Neural progenitor cell (in vitro differentiated cells): ENCODE measurements at regions not wholly inside any gene's neighbourhood (a gene's known extent, or its start where the extent isn't known, plus 50 kb on each side); places are given as distances from the start of the nearest gene placed in this dataset.

Experiments used
- DNase-seq: peaks from one replicate; pipeline ENCODE4 v3.0.0-alpha.2; 2016; ENCODE audit warnings: low spot score
- H2AFZ ChIP-seq: fragments of 200-600 bp; sonication (generic); replicated peaks from 2 replicates; pipeline ENCODE4 v1.6.1; 2016; ENCODE audit warnings: antibody characterized with exemption
- H3F3A ChIP-seq: fragments of 200-600 bp; sonication (generic); 2 replicates; pipeline ENCODE4 v1.6.1; 2016; ENCODE audit warnings: antibody characterized with exemption, low read depth
- H3K27ac ChIP-seq: fragments of 200-600 bp; sonication (generic); 2 replicates; pipeline ENCODE4 v1.5.1; 2016; ENCODE audit warnings: mild to moderate bottlenecking
- H3K27me3 ChIP-seq: fragments of 200-600 bp; sonication (generic); 2 replicates; pipeline ENCODE4 v1.6.1; 2016; ENCODE audit warnings: mild to moderate bottlenecking, moderate library complexity
- H3K36me3 ChIP-seq: fragments of 200-600 bp; sonication (generic); 2 replicates; pipeline ENCODE4 v1.5.1; 2016
- H3K4me1 ChIP-seq: fragments of 200-600 bp; sonication (generic); 2 replicates; pipeline ENCODE4 v1.6.1; 2016; ENCODE audit warnings: mixed run types
- H3K4me2 ChIP-seq: fragments of 200-600 bp; sonication (generic); 2 replicates; pipeline ENCODE4 v1.6.1; 2016
- H3K4me3 ChIP-seq: fragments of 200-600 bp; sonication (generic); 2 replicates; pipeline ENCODE4 v1.5.1; 2016
- H3K79me2 ChIP-seq: fragments of 200-600 bp; sonication (generic); 2 replicates; pipeline ENCODE4 v1.6.1; 2016; ENCODE audit warnings: low read depth
- H3K9ac ChIP-seq: fragments of 200-600 bp; sonication (generic); 2 replicates; pipeline ENCODE4 v1.6.1; 2016
- H3K9me3 ChIP-seq: fragments of 200-600 bp; sonication (generic); 2 replicates; pipeline ENCODE4 v1.5.1; 2016; ENCODE audit warnings: low read depth
- H4K20me1 ChIP-seq: fragments of 200-600 bp; sonication (generic); 2 replicates; pipeline ENCODE4 v1.6.1; 2016; ENCODE audit warnings: low read depth
- H3K27ac Mint-ChIP-seq: 3 replicates; pipeline ENCODE4 v1.8.0; 2021; ENCODE audit warnings: mixed read lengths
- H3K27me3 Mint-ChIP-seq: 2 replicates; pipeline ENCODE4 v1.8.0; 2022; ENCODE audit warnings: low read depth, mild to moderate bottlenecking, inconsistent platforms, moderate library complexity, mixed read lengths; ENCODE audit not compliant: insufficient read depth
- H3K36me3 Mint-ChIP-seq: 3 replicates; pipeline ENCODE4 v1.8.0; 2021; ENCODE audit warnings: mixed read lengths
- H3K4me1 Mint-ChIP-seq: 3 replicates; pipeline ENCODE4 v1.8.0; 2021; ENCODE audit warnings: mixed read lengths
- H3K4me3 Mint-ChIP-seq: 3 replicates; pipeline ENCODE4 v1.8.0; 2021; ENCODE audit warnings: mild to moderate bottlenecking, moderate library complexity, mixed read lengths
- H3K9me3 Mint-ChIP-seq: 3 replicates; pipeline ENCODE4 v1.8.0; 2020; ENCODE audit warnings: mixed read lengths
- EZH2 ChIP-seq: fragments of 200-600 bp; sonication (generic); IDR thresholded peaks from 2 replicates; pipeline ENCODE4 v1.6.1; 2017; ENCODE audit warnings: antibody characterized with exemption, mild to moderate bottlenecking, moderate library complexity
- EZH2phosphoT487 ChIP-seq: fragments of 200-600 bp; sonication (generic); IDR thresholded peaks from 2 replicates; pipeline ENCODE4 v1.6.1; 2017; ENCODE audit warnings: antibody characterized with exemption
- TF ChIP-seq, protein P1 (sequence below): fragments of 200-600 bp; sonication (generic); IDR thresholded peaks from 2 replicates; pipeline ENCODE4 v1.5.1; 2017; ENCODE audit warnings: antibody characterized with exemption, mild to moderate bottlenecking

GRCh38 chr10:111836064-111836463 lies 347.5 kb downstream of the GPAM start:
- no peak overlapping the region for H3K4me3 Mint-ChIP-seq
- H3K9me3 Mint-ChIP-seq: no peaks in the 10 kb centered on the region
- H3K9me3 ChIP-seq: no peaks in the 10 kb centered on the region
- no peak overlapping the region for H2AFZ ChIP-seq
- no peaks in the 10 kb centered on the region for H3K27me3 ChIP-seq
- no peak overlapping the region for H3K27ac ChIP-seq
- H3K79me2 ChIP-seq: no peaks in the 10 kb centered on the region
- H3K9ac ChIP-seq: no peak overlapping the region
- no peak overlapping the region for H3K27ac Mint-ChIP-seq
- H3K4me3 ChIP-seq: no peak overlapping the region
- no peaks in the 10 kb centered on the region for H3F3A ChIP-seq
- no peaks in the 10 kb centered on the region for H4K20me1 ChIP-seq
- H3K4me1 ChIP-seq: peaks cover 6% of the 10 kb centered on the region
- H3K36me3 ChIP-seq: no peaks in the 10 kb centered on the region
- no peak overlapping the region for H3K4me2 ChIP-seq
- TF ChIP-seq EZH2: no peak
- TF ChIP-seq EZH2phosphoT487: no peak
- TF ChIP-seq, protein P1, sequence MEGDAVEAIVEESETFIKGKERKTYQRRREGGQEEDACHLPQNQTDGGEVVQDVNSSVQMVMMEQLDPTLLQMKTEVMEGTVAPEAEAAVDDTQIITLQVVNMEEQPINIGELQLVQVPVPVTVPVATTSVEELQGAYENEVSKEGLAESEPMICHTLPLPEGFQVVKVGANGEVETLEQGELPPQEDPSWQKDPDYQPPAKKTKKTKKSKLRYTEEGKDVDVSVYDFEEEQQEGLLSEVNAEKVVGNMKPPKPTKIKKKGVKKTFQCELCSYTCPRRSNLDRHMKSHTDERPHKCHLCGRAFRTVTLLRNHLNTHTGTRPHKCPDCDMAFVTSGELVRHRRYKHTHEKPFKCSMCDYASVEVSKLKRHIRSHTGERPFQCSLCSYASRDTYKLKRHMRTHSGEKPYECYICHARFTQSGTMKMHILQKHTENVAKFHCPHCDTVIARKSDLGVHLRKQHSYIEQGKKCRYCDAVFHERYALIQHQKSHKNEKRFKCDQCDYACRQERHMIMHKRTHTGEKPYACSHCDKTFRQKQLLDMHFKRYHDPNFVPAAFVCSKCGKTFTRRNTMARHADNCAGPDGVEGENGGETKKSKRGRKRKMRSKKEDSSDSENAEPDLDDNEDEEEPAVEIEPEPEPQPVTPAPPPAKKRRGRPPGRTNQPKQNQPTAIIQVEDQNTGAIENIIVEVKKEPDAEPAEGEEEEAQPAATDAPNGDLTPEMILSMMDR: no peak
- no peak for DNase-seq
- peaks cover 9% of the 10 kb centered on the region for H3K4me1 Mint-ChIP-seq
- no peaks in the 10 kb centered on the region for H3K36me3 Mint-ChIP-seq
- peaks cover 3% of the 10 kb centered on the region for H3K27me3 Mint-ChIP-seq

GRCh38 chr10:111836571-111836970 lies 347.0 kb downstream of the GPAM start:
- DNase-seq: no peak
- Histone ChIP-seq H3K27me3 (no peaks in the 10 kb centered on the region), H4K20me1 (no peaks in the 10 kb centered on the region), H3K4me3 (no peak overlapping the region), H3K4me1 (peaks cover 2% of the 10 kb centered on the region), H2AFZ (no peak overlapping the region), H3K79me2 (no peaks in the 10 kb centered on the region), H3K36me3 (no peaks in the 10 kb centered on the region), H3K9ac (no peak overlapping the region), H3K4me2 (no peak overlapping the region), H3K9me3 (no peaks in the 10 kb centered on the region), H3F3A (no peaks in the 10 kb centered on the region), H3K27ac (no peak overlapping the region)
- no peak overlapping the region for H3K4me3 Mint-ChIP-seq
- H3K4me1 Mint-ChIP-seq: peaks cover 6% of the 10 kb centered on the region
- H3K27me3 Mint-ChIP-seq: peaks cover 3% of the 10 kb centered on the region
- H3K27ac Mint-ChIP-seq: no peak overlapping the region
- no peaks in the 10 kb centered on the region for H3K9me3 Mint-ChIP-seq
- H3K36me3 Mint-ChIP-seq: no peaks in the 10 kb centered on the region
- TF ChIP-seq EZH2phosphoT487 (no peak), EZH2 (no peak)

DNA sequence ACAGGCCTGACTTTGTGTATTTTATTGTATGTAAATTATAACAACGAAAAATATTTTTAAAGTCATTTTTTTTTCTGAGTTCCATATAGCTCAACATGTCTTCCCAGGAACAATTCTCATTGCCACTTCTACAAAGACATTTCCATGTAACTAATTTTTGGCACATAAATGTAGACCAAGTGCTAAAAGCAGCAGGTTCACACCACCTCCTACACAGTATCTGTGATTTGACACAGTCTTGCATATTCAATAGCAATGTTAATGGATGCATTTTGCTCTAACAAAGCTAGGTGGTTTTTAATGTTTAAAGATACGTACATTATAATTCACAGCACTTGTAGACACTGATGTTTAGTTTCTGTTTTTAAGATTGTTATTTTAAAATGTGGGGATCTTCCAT lies 346.5 kb downstream of the GPAM start:
- Histone ChIP-seq H3K4me2 (no peak overlapping the region), H3K4me3 (no peak overlapping the region), H3K9me3 (no peaks in the 10 kb centered on the region), H3K9ac (no peak overlapping the region), H2AFZ (no peak overlapping the region), H3K27me3 (no peaks in the 10 kb centered on the region), H3K4me1 (no peaks in the 10 kb centered on the region), H3F3A (no peaks in the 10 kb centered on the region), H3K27ac (no peak overlapping the region), H3K79me2 (no peaks in the 10 kb centered on the region), H4K20me1 (no peaks in the 10 kb centered on the region), H3K36me3 (no peaks in the 10 kb centered on the region)
- Mint-ChIP-seq H3K27me3 (peaks cover 3% of the 10 kb centered on the region), H3K36me3 (no peaks in the 10 kb centered on the region), H3K4me3 (no peak overlapping the region), H3K27ac (no peak overlapping the region), H3K4me1 (peaks cover 6% of the 10 kb centered on the region), H3K9me3 (no peaks in the 10 kb centered on the region)
- TF ChIP-seq EZH2phosphoT487: no peak
- no peak for TF ChIP-seq EZH2
- TF ChIP-seq, protein P1: no peak
- no peak for DNase-seq

DNA sequence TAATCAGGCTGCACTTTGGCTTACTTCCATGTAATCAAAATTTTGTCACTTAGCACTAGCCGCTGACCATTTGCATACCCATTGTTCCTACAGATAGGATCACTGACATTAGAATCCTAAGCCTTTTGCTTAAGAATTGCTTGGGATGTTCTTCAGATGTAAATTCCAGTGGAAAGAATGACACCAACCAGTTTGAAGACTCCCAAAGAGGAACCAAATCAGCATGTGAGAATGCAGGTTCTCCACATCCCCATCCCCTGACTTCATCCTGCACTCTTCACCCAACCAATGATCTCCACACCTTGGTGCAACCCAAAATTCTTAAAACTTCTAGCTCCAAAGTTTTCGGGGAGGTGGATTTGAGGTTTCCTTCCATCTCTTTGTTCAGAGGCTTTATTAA lies 345.6 kb downstream of the GPAM start:
- H3K4me2 ChIP-seq: no peak overlapping the region
- H3K79me2 ChIP-seq: no peaks in the 10 kb centered on the region
- H3K9me3 ChIP-seq: no peaks in the 10 kb centered on the region
- no peak overlapping the region for H3K27ac ChIP-seq
- Mint-ChIP-seq H3K36me3 (no peaks in the 10 kb centered on the region), H3K4me3 (no peak overlapping the region), H3K27ac (no peak overlapping the region), H3K4me1 (peaks cover 6% of the 10 kb centered on the region), H3K27me3 (peaks cover 3% of the 10 kb centered on the region), H3K9me3 (no peaks in the 10 kb centered on the region)
- no peaks in the 10 kb centered on the region for H3F3A ChIP-seq
- no peak for DNase-seq
- TF ChIP-seq EZH2 (no peak), EZH2phosphoT487 (no peak)
- TF ChIP-seq, protein P1: no peak
- no peaks in the 10 kb centered on the region for H3K27me3 ChIP-seq
- no peaks in the 10 kb centered on the region for H3K4me1 ChIP-seq
- H2AFZ ChIP-seq: no peak overlapping the region
- H3K36me3 ChIP-seq: no peaks in the 10 kb centered on the region
- no peak overlapping the region for H3K4me3 ChIP-seq
- no peak overlapping the region for H3K9ac ChIP-seq
- no peaks in the 10 kb centered on the region for H4K20me1 ChIP-seq
